HEK293 (cell line): ENCODE measurements at regions not wholly inside any gene's neighbourhood (a gene's known extent, or its start where the extent isn't known, plus 50 kb on each side); places are given as distances from the start of the nearest gene placed in this dataset.

ENCODE experiments used
- CTCF ChIA-PET: fragments of 350-600 bp; formaldehyde crosslinking; extraction: SDS; loops from one replicate; lab custom pipeline; 2021; ENCODE audit warnings: antibody characterized with exemption; lab: Yijun Ruan, JAX
- POLR2A ChIA-PET: fragments of 300-600 bp; formaldehyde crosslinking; extraction: SDS; loops from one replicate; lab custom pipeline; 2020; ENCODE audit warnings: antibody characterized with exemption, inconsistent platforms; lab: Yijun Ruan, JAX
- H3K27ac ChIP-seq: fragments of 200-500 bp; sonication (Bioruptor generic); 2 replicates; pipeline ENCODE4 v1.5.1; 2014; ENCODE audit warnings: low read depth, low read length, control low read depth, inconsistent platforms; ENCODE audit errors: extremely low read depth
- H3K36me3 ChIP-seq, 2 experiments: fragments of 200-500 bp in 1 of 2; sonication (Bioruptor generic) in 1 of 2; 1 replicate in 1 of 2; 2 replicates in 1 of 2; pipeline ENCODE4 v1.5.1; 2014 to 2017; ENCODE audit warnings: inconsistent platforms in 2 of 2, low read length in 2 of 2; ENCODE audit not compliant: control insufficient read depth in 2 of 2, insufficient read depth in 1 of 2
- H3K4me1 ChIP-seq: fragments of 200-500 bp; sonication (Bioruptor generic); 2 replicates; pipeline ENCODE4 v1.5.1; 2014; ENCODE audit warnings: mild to moderate bottlenecking, low read length, inconsistent platforms; ENCODE audit not compliant: control insufficient read depth, insufficient read depth
- H3K4me3 ChIP-seq: 2 replicates; pipeline ENCODE4 v1.5.1; 2011; ENCODE audit warnings: low read depth, mild to moderate bottlenecking, control low read depth, low read length, moderate library complexity
- H3K9me3 ChIP-seq: fragments of 200-500 bp; sonication (Bioruptor generic); 2 replicates; pipeline ENCODE4 v1.5.1; 2014; ENCODE audit warnings: low read depth, low read length, inconsistent platforms; ENCODE audit not compliant: control insufficient read depth, insufficient read depth
- BCL11B ChIP-seq: fragments of 450-650 bp; formaldehyde crosslinking; IDR thresholded peaks from 2 replicates; pipeline ENCODE4 v1.5.1; 2016; ENCODE audit warnings: low read depth, missing biosample characterization, missing genetic modification characterization
- GFI1B ChIP-seq: fragments of 450-650 bp; formaldehyde crosslinking; IDR thresholded peaks from 2 replicates; pipeline ENCODE4 v1.5.1; 2016; ENCODE audit warnings: missing biosample characterization, missing genetic modification characterization
- PRDM10 ChIP-seq: fragments of 450-650 bp; formaldehyde crosslinking; IDR thresholded peaks from 2 replicates; pipeline ENCODE4 v1.5.1; 2016; ENCODE audit warnings: missing biosample characterization, missing genetic modification characterization
- PRDM6 ChIP-seq: fragments of 450-650 bp; formaldehyde crosslinking; IDR thresholded peaks from 2 replicates; pipeline ENCODE4 v1.5.1; 2017; ENCODE audit warnings: missing biosample characterization, missing genetic modification characterization
- ZBTB49 ChIP-seq: fragments of 450-650 bp; formaldehyde crosslinking; IDR thresholded peaks from 2 replicates; pipeline ENCODE4 v1.5.1; 2016; ENCODE audit warnings: missing biosample characterization, missing genetic modification characterization, low read depth
- ZBTB8A ChIP-seq: fragments of 450-650 bp; formaldehyde crosslinking; IDR thresholded peaks from 2 replicates; pipeline ENCODE4 v1.5.1; 2016; ENCODE audit warnings: missing biosample characterization, missing genetic modification characterization
- ZNF114 ChIP-seq: fragments of 450-650 bp; formaldehyde crosslinking; IDR thresholded peaks from 2 replicates; pipeline ENCODE4 v1.5.0; 2017; ENCODE audit warnings: missing biosample characterization, missing genetic modification characterization
- ZNF157 ChIP-seq: fragments of 450-650 bp; formaldehyde crosslinking; IDR thresholded peaks from 2 replicates; pipeline ENCODE4 v1.5.1; 2016; ENCODE audit warnings: missing biosample characterization, missing genetic modification characterization
- ZNF221 ChIP-seq: fragments of 450-650 bp; formaldehyde crosslinking; IDR thresholded peaks from 2 replicates; pipeline ENCODE4 v1.5.1; 2017; ENCODE audit warnings: missing biosample characterization, missing genetic modification characterization, borderline replicate concordance
- ZNF223 ChIP-seq: fragments of 450-650 bp; formaldehyde crosslinking; IDR thresholded peaks from 2 replicates; pipeline ENCODE4 v1.5.1; 2016; ENCODE audit warnings: missing biosample characterization, missing genetic modification characterization
- ZNF239 ChIP-seq: fragments of 450-650 bp; formaldehyde crosslinking; IDR thresholded peaks from 2 replicates; pipeline ENCODE4 v1.5.1; 2016; ENCODE audit warnings: missing biosample characterization, missing genetic modification characterization
- ZNF324 ChIP-seq: fragments of 450-650 bp; formaldehyde crosslinking; IDR thresholded peaks from 2 replicates; pipeline ENCODE4 v1.5.1; 2016; ENCODE audit warnings: missing biosample characterization, missing genetic modification characterization
- ZNF398 ChIP-seq: fragments of 450-650 bp; formaldehyde crosslinking; IDR thresholded peaks from 2 replicates; pipeline ENCODE4 v1.5.1; 2017; ENCODE audit warnings: missing biosample characterization, missing genetic modification characterization
- ZNF501 ChIP-seq: fragments of 450-650 bp; formaldehyde crosslinking; IDR thresholded peaks from 2 replicates; pipeline ENCODE4 v1.5.1; 2016; ENCODE audit warnings: missing biosample characterization, missing genetic modification characterization
- ZNF747 ChIP-seq: fragments of 450-650 bp; formaldehyde crosslinking; IDR thresholded peaks from 2 replicates; pipeline ENCODE4 v1.5.1; 2016; ENCODE audit warnings: missing biosample characterization, missing genetic modification characterization

GRCh38 chr11:112388496-112388895, 127.8 kb upstream of the PLET1 start:
- H3K9me3 ChIP-seq, result no peaks in the 10 kb centered on the region
- no peaks in the 10 kb centered on the region for H3K4me1 ChIP-seq
- no peak overlapping the region for H3K4me3 ChIP-seq
- CTCF ChIA-PET, result no interaction called here
- no peak overlapping the region for H3K27ac ChIP-seq
- no peak for TF ChIP-seq ZBTB8A (tag by site-specific recombination)
- TF ChIP-seq PRDM10 (tag by site-specific recombination), result no peak
- TF ChIP-seq BCL11B (tag by site-specific recombination), result no peak
- no peak for TF ChIP-seq ZNF223 (tag by site-specific recombination)
- TF ChIP-seq ZNF398 (tag by site-specific recombination), result no peak
- no peak for TF ChIP-seq ZNF501 (tag by site-specific recombination)
- no peak for TF ChIP-seq PRDM6 (tag by site-specific recombination)
- TF ChIP-seq ZNF157 (tag by site-specific recombination), result no peak
- TF ChIP-seq GFI1B (tag by site-specific recombination), result no peak
- no peak for TF ChIP-seq ZBTB49 (tag by site-specific recombination)
- no peak for TF ChIP-seq ZNF239 (tag by site-specific recombination)
- no peak for TF ChIP-seq ZNF221 (tag by site-specific recombination)
- no peak for TF ChIP-seq ZNF114 (tag by site-specific recombination)
- TF ChIP-seq, all 188 proteins: peak for 0
- H3K36me3 ChIP-seq, result no peaks in the 10 kb centered on the region
- POLR2A ChIA-PET, result no interaction called here

GRCh38 chr11:112391086-112391485, 130.4 kb upstream of the PLET1 start:
- Histone ChIP-seq H3K4me1 (no peaks in the 10 kb centered on the region), H3K36me3 (no peaks in the 10 kb centered on the region), H3K4me3 (no peak overlapping the region), H3K27ac (no peak overlapping the region), H3K9me3 (no peaks in the 10 kb centered on the region)
- POLR2A ChIA-PET, result no interaction called here
- CTCF ChIA-PET, result no interaction called here
- TF ChIP-seq ZNF157 (tag by site-specific recombination) (no peak), ZNF324 (tag by site-specific recombination) (no peak), ZNF747 (tag by site-specific recombination) (no peak)
